CD1c-positive myeloid dendritic cell (primary cell): ENCODE measurements at regions not wholly inside any gene's neighbourhood (a gene's known extent, or its start where the extent isn't known, plus 50 kb on each side); places are given as distances from the start of the nearest gene placed in this dataset.

Source experiments
- DNase-seq: peaks from one replicate; pipeline ENCODE4 v3.0.0-alpha.2; 2016; ENCODE audit errors: extremely low spot score

GRCh38 chr4:124529131-124529530 lies 183.4 kb downstream of the ANKRD50 start:
- no peak for DNase-seq

- no peak for DNase-seq
Observed at GRCh38 chr4:124530464-124531077, 182.0 kb downstream of the ANKRD50 start.

- DNase-seq, result no peak
Observed at GRCh38 chr4:124534131-124534530, 178.4 kb downstream of the ANKRD50 start.

- DNase-seq, result no peak
Observed at GRCh38 chr4:124535003-124535402, 177.5 kb downstream of the ANKRD50 start.

- DNase-seq, result no peak
Observed at GRCh38 chr4:124536946-124537345, 175.6 kb downstream of the ANKRD50 start.

- no peak for DNase-seq
Observed at GRCh38 chr4:124537971-124538370, 174.6 kb downstream of the ANKRD50 start.

- no peak for DNase-seq
Observed at GRCh38 chr4:124540014-124540413, 172.5 kb downstream of the ANKRD50 start.

GRCh38 chr4:124541652-124542420 lies 170.7 kb downstream of the ANKRD50 start:
- no peak for DNase-seq

- no peak for DNase-seq
Observed at GRCh38 chr4:124555959-124556358, 156.6 kb downstream of the ANKRD50 start.

- no peak for DNase-seq
Observed at GRCh38 chr4:124564121-124564520, 148.4 kb downstream of the ANKRD50 start.

- no peak for DNase-seq
Observed at GRCh38 chr4:124565371-124565770, 147.2 kb downstream of the ANKRD50 start.

- no peak for DNase-seq
Observed at GRCh38 chr4:124566030-124566429, 146.5 kb downstream of the ANKRD50 start.

- DNase-seq, result no peak
Observed at GRCh38 chr4:124573056-124573455, 139.5 kb downstream of the ANKRD50 start.

GRCh38 chr4:124579896-124580295 lies 132.6 kb downstream of the ANKRD50 start:
- no peak for DNase-seq

GRCh38 chr4:124583797-124584196 lies 128.7 kb downstream of the ANKRD50 start:
- DNase-seq, result no peak

- DNase-seq, result no peak
Observed at GRCh38 chr4:124589786-124590185, 122.7 kb downstream of the ANKRD50 start.

- DNase-seq, result no peak
Observed at GRCh38 chr4:124590480-124590879, 122.1 kb downstream of the ANKRD50 start.

- DNase-seq, result no peak
Observed at GRCh38 chr4:124591637-124592036, 120.9 kb downstream of the ANKRD50 start.

- no peak for DNase-seq
Observed at GRCh38 chr4:124593494-124593893, 119.0 kb downstream of the ANKRD50 start.

- no peak for DNase-seq
Observed at GRCh38 chr4:124594945-124595344, 117.6 kb downstream of the ANKRD50 start.

- DNase-seq, result no peak
Observed at GRCh38 chr4:124596816-124597215, 115.7 kb downstream of the ANKRD50 start.

- DNase-seq, result no peak
Observed at GRCh38 chr4:124610211-124610610, 102.3 kb downstream of the ANKRD50 start.
